Motor neuron (in vitro differentiated cells): ENCODE measurements at regions not wholly inside any gene's neighbourhood (a gene's known extent, or its start where the extent isn't known, plus 50 kb on each side); places are given as distances from the start of the nearest gene placed in this dataset.
"Not testable (repeated sequence)": the region's sequence is repeated elsewhere in the genome, so short reads cannot be mapped to it uniquely, and the experiment has no call there.

ENCODE experiments used
- ATAC-seq, 8 experiments: fragments of 200-7000 bp; cut with Tn5 transposase; replicated peaks in 6 of 8; 2 replicates each; pipeline ENCODE4 v1.8.0; 2021; ENCODE audit warnings: mild to moderate bottlenecking in 8 of 8, moderate library complexity in 8 of 8
- H3K27ac ChIP-seq, 2 donors: fragments of 250-450 bp; sonication (Bioruptor Pico); 2 replicates each; pipeline ENCODE4 v1.9.0; 2021; ENCODE audit warnings: antibody characterized with exemption in 2 of 2, mild to moderate bottlenecking in 2 of 2, moderate library complexity in 1 of 2
- H3K4me1 ChIP-seq, 2 donors: fragments of 250-450 bp; sonication (Bioruptor Pico); replicated peaks in 1 of 2; 2 replicates each; pipeline ENCODE4 v1.6.1; 2021; ENCODE audit warnings: antibody characterized with exemption in 2 of 2, mild to moderate bottlenecking in 2 of 2, moderate library complexity in 1 of 2
- H3K4me3 ChIP-seq, 5 donors: fragments of 250-450 bp; sonication (Bioruptor Pico); 2 replicates each; pipeline ENCODE4 v1.9.0; 2021; ENCODE audit warnings: antibody characterized with exemption in 5 of 5, mild to moderate bottlenecking in 5 of 5, moderate library complexity in 4 of 5
- WGBS, 10 experiments: fragments of 450-650 bp; shearing (Covaris generic); methylation state at CpG; one replicate each; pipeline ENCODE4 v1.0.0; 2022; 5-methylcytosine and 5-hydroxymethylcytosine counted together
- in situ Hi-C, 9 experiments: fragments of 400-800 bp; cut with MboI; loops; one replicate each; pipeline ENCODE4 v1.15.0; 2021; ENCODE audit warnings: low sequenced_read_pairs in 9 of 9, low pct_unique_long_range_greater_than_20kb in 2 of 9; ENCODE audit not compliant: unreplicated experiment in 9 of 9

GRCh38 chr21:39004634-39005501 is 178.4 kb downstream of the PSMG1 start:
- in situ Hi-C loops, result no loop called here
- H3K4me3 ChIP-seq, result no peak overlapping the region
- H3K27ac ChIP-seq, result no peak overlapping the region
- peak; percentile 29 to 78 (median 64) for ATAC-seq
- peaks cover 6 to 9% of the 10 kb centered on the region in 2 donors for H3K4me1 ChIP-seq
- 20 to 77% (median 59%) methylated on average over 1 to 15 of the region's 23 CpGs; no CpG with 5 or more reads in 5 of the 10 experiments for WGBS, 10 experiments

- WGBS, 10 experiments, result 18 to 82% (median 70%) methylated on average over 1 to 7 of the region's 9 CpGs; no CpG with 5 or more reads in 2 of the 10 experiments
- peak in 3 of 8 experiments; percentile 9 to 49 (median 15) for ATAC-seq
- Histone ChIP-seq H3K4me3 (no peak overlapping the region), H3K4me1 (peaks cover 6 to 9% of the 10 kb centered on the region in 2 donors), H3K27ac (no peak overlapping the region)
- in situ Hi-C loops, result no loop called here
Observed at GRCh38 chr21:39003982-39004633, 179.1 kb downstream of the PSMG1 start.

DNA sequence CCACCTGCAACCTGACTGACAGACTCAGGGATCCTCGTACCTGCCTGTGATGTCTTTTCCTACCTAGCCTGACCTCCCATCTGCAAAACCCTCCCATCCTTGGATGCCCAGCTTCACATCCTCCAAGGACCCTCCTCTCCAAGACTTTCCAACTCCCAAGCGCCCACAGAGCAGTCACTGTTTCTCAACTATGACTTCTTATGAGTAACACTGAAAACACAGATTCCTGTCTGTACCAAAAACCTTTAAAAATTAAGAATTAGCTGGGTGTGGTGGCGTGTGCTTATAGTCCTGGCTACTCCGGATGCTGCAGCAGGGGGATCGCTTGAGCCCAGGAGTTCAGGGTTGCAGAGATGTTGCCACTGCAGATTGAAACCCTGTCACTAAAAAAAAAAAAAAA is 181.9 kb downstream of the PSMG1 start:
- peaks cover 6 to 9% of the 10 kb centered on the region in 2 donors for H3K4me1 ChIP-seq
- in situ Hi-C loops, result no loop called here
- H3K27ac ChIP-seq, result no peak overlapping the region
- no peak for ATAC-seq
- WGBS, 10 experiments, result 78 to 100% (median 85%) methylated on average over 1 to 5 of the region's 5 CpGs; no CpG with 5 or more reads in 2 of the 10 experiments
- H3K4me3 ChIP-seq, result no peak overlapping the region

- H3K4me1 ChIP-seq, result peaks cover 5 to 8% of the 10 kb centered on the region in 2 donors
- WGBS, 10 experiments, result 40 to 85% (median 82%) methylated on average over 2 to 3 of the region's 3 CpGs; no CpG with 5 or more reads in 7 of the 10 experiments
- no peak overlapping the region for H3K4me3 ChIP-seq
- no peak overlapping the region for H3K27ac ChIP-seq
- in situ Hi-C loops, result no loop called here
- peak in 1 of 8 experiments; percentile 47 for ATAC-seq
Observed at GRCh38 chr21:39000496-39000895, 182.8 kb downstream of the PSMG1 start.

DNA sequence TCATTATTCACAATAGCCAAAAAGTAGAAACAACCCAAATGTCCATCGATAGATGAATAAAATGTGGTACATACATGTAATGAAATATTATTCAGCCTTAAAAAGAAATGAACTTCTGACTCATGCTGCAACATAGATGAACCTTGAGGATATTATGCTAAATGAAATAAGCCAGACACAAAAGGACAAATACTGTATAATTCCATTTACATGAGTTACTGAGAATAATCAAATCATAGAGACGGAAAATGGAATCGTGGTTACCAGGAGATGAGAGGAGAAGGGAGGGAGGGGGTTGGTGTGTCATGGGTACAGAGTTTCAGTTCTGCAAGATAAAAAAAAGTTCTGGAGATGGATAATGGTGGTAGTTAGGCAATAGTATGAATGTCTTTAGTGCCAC is 184.1 kb downstream of the PSMG1 start:
- Histone ChIP-seq H3K27ac (no peak overlapping the region), H3K4me3 (no peak overlapping the region), H3K4me1 (no peaks in the 10 kb centered on the region)
- ATAC-seq, result no peak
- in situ Hi-C loops, result no loop called here
- WGBS, 10 experiments, result 44 to 100% (median 93%) methylated on average over 3 of the region's 3 CpGs; no CpG with 5 or more reads in 1 of the 10 experiments

DNA sequence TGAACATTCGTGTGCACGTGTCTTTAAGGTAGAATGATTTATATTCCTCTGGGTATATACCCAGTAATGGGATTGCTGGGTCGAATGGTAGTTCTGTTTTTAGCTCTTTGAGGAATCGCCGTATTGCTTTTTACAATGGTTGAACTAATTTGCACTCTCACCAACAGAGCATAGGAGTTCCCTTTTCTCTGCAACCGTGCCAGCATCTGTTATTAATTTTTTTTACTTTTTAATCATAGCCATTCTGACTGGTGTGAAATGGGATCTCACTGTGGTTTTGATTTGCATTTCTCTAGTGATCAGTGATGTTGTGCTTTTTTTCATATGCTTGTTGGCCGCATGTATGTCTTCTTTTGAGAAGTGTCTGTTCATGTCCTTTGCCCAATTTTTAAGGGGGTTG is 185.0 kb downstream of the PSMG1 start:
- H3K4me3 ChIP-seq, in situ Hi-C loops, H3K27ac ChIP-seq, H3K4me1 ChIP-seq: not testable (repeated sequence)
- peak in 1 of 8 experiments; percentile 30 for ATAC-seq
- 0 to 100% (median 65%) methylated on average over 1 to 7 of the region's 7 CpGs; no CpG with 5 or more reads in 2 of the 10 experiments for WGBS, 10 experiments

- H3K4me3 ChIP-seq, H3K27ac ChIP-seq, H3K4me1 ChIP-seq, ATAC-seq, in situ Hi-C loops: not testable (repeated sequence)
- 50 to 100% (median 100%) methylated on average over 1 to 3 of the region's 3 CpGs; no CpG with 5 or more reads in 1 of the 10 experiments for WGBS, 10 experiments
Observed at GRCh38 chr21:38997843-38998175, 185.4 kb downstream of the PSMG1 start.

- 63 to 91% (median 81%) methylated on average over 2 to 9 of the region's 10 CpGs for WGBS, 10 experiments
- in situ Hi-C loops, result no loop called here
- H3K27ac ChIP-seq, result no peak overlapping the region
- H3K4me3 ChIP-seq, result no peak overlapping the region
- H3K4me1 ChIP-seq, result peaks cover 5 to 7% of the 10 kb centered on the region in 2 donors
- no peak for ATAC-seq
Observed at GRCh38 chr21:38997051-38997842, 186.0 kb downstream of the PSMG1 start.

- no peak for ATAC-seq
- no peak overlapping the region for H3K4me3 ChIP-seq
- WGBS, 10 experiments, result 83 to 100% (median 100%) methylated on average over 1 to 2 of the region's 2 CpGs; no CpG with 5 or more reads in 5 of the 10 experiments
- in situ Hi-C loops, result no loop called here
- H3K4me1 ChIP-seq, result peaks cover 5 to 7% of the 10 kb centered on the region in 2 donors
- no peak overlapping the region for H3K27ac ChIP-seq
Observed at GRCh38 chr21:38996355-38996754, 186.9 kb downstream of the PSMG1 start.

GRCh38 chr21:38995731-38996130 is 187.5 kb downstream of the PSMG1 start:
- ATAC-seq, result peak in 1 of 8 experiments; percentile 20

DNA sequence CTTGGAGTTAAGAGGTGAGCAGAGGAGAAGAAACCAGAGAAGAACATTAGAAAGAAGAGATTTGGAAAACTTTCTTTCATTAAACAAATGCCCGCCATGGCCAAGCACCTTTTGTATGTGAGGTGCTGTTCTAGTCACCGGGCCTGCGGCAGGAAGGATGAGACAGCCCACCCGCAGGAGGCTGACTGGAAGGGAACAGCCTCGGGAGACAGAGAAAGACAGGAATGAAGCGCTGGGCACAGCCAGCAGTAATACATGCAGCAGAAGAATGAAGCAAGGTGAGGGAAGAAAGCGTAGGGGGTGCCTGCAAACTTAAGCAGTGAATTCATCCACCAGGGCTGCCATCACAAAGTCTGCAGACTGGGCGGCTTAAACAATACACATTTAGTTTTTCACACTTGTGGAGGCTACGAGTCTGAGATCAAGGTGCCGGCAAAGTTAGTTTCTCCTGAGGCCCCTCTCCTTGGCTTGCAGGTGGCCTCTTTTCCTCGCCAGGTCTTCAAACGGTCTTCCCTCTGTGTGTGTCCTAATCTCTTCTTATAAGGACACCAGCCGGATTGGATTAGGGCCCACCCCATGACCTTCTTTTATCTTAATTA is 188.1 kb downstream of the PSMG1 start:
- H3K4me1 ChIP-seq, result peaks cover 13 to 16% of the 10 kb centered on the region in 2 donors

More at GRCh38 chr21:38995731-38996130, 187.5 kb downstream of the PSMG1 start:
- H3K4me3 ChIP-seq, result no peak overlapping the region
- WGBS, 10 experiments, result 0 to 100% (median 57%) methylated on average over 1 to 3 of the region's 5 CpGs; no CpG with 5 or more reads in 4 of the 10 experiments
- H3K27ac ChIP-seq, result no peak overlapping the region
- H3K4me1 ChIP-seq, result peaks cover 7 to 10% of the 10 kb centered on the region in 2 donors
- in situ Hi-C loops, result no loop called here

DNA sequence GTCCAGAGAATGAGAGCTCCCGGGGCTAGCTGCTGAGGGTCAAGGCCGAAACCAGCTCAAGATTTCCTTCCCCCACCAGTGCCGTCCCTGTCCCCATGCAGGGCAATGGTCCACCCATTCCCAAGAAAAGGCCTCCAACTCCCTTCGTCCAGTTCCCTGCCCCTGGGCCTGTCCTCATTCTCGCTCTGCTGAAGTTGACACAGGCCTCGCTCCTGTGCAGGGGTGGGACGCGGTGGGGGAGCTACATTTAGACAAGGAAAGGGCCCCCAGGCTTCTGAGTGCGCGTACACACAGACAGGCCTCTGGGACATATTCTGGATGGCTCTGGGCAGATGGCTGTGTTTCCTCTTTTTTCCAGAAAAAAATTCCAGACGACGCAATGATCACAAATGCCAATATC is 188.3 kb downstream of the ETS2 start:
- Histone ChIP-seq H3K4me3 (no peak overlapping the region), H3K27ac (no peak overlapping the region), H3K4me1 (peaks cover 24 to 27% of the 10 kb centered on the region in 2 donors)
- in situ Hi-C loops, result no loop called here
- WGBS, 10 experiments, result 100% methylated on average over 1 to 7 of the region's 12 CpGs; no CpG with 5 or more reads in 6 of the 10 experiments
- ATAC-seq, result no peak

More for the DNA sequence above, 188.1 kb downstream of the PSMG1 start:
- WGBS, 10 experiments, result 78 to 100% (median 90%) methylated on average over 1 to 7 of the region's 13 CpGs; no CpG with 5 or more reads in 1 of the 10 experiments
- Histone ChIP-seq H3K4me3 (no peak overlapping the region), H3K27ac (no peak overlapping the region)
- ATAC-seq, result no peak
- in situ Hi-C loops, result no loop called here
